ENCODE measurements at regions not wholly inside any gene's neighbourhood (a gene's known extent, or its start where the extent isn't known, plus 50 kb on each side); places are given as distances from the start of the nearest gene placed in this dataset.

DNA sequence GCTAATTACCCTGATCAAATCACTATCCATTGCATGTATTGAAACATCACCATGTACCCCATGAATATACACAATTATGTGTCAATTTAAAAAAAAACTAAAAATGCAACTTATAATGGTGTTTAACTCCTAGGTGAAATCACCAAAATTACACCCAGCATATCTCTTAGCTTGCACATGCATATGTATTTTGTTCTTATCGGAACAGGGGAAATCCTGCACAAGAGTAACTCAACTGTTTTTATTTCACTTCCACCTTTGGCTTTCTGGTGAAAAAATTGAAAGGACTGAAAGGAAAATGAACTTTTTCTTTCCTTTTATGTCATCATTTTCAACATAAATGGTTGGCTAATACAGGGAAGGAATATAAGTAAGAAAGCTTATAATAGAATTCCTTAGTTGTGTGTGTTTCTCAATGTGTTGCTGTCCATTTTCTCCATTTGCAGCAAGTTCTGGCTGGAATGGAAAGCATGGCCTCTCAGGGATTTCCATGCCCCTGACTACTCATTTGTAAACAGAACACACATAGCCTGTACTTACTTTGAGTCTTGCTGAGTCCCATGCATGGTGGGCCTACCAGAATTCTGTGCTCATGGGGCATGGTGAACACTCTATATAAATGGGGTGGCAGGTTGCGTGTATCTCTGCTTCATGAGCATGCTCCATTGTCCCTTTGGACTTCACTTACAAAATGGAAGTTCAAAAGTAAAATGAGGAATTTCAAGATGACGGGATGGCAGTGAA lies 462.0 kb downstream of the HS3ST3B1 start:
- H3K4me3 ChIP-seq = no peak overlapping the region
- DNase-seq (ENCODE audit: low spot score in 2 of 2) = no peak
- H3K36me3 ChIP-seq = no peaks in the 10 kb centered on the region
- intact Hi-C loops (cut with DNase I; ENCODE audit: low total_unique reads) = no loop called here
- H3K4me1 ChIP-seq = no peaks in the 10 kb centered on the region
- H3K9me3 ChIP-seq = no peaks in the 10 kb centered on the region
- H3K27ac ChIP-seq = no peak overlapping the region
- no peak for TF ChIP-seq POLR2AphosphoS5 (IDR thresholded peaks at IDR 0.05)
- no peak for TF ChIP-seq POLR2A (IDR thresholded peaks at IDR 0.05)
- TF ChIP-seq, protein P1, sequence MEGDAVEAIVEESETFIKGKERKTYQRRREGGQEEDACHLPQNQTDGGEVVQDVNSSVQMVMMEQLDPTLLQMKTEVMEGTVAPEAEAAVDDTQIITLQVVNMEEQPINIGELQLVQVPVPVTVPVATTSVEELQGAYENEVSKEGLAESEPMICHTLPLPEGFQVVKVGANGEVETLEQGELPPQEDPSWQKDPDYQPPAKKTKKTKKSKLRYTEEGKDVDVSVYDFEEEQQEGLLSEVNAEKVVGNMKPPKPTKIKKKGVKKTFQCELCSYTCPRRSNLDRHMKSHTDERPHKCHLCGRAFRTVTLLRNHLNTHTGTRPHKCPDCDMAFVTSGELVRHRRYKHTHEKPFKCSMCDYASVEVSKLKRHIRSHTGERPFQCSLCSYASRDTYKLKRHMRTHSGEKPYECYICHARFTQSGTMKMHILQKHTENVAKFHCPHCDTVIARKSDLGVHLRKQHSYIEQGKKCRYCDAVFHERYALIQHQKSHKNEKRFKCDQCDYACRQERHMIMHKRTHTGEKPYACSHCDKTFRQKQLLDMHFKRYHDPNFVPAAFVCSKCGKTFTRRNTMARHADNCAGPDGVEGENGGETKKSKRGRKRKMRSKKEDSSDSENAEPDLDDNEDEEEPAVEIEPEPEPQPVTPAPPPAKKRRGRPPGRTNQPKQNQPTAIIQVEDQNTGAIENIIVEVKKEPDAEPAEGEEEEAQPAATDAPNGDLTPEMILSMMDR (IDR thresholded peaks at IDR 0.05) = no peak
- H3K27me3 ChIP-seq = no peaks in the 10 kb centered on the region

DNA sequence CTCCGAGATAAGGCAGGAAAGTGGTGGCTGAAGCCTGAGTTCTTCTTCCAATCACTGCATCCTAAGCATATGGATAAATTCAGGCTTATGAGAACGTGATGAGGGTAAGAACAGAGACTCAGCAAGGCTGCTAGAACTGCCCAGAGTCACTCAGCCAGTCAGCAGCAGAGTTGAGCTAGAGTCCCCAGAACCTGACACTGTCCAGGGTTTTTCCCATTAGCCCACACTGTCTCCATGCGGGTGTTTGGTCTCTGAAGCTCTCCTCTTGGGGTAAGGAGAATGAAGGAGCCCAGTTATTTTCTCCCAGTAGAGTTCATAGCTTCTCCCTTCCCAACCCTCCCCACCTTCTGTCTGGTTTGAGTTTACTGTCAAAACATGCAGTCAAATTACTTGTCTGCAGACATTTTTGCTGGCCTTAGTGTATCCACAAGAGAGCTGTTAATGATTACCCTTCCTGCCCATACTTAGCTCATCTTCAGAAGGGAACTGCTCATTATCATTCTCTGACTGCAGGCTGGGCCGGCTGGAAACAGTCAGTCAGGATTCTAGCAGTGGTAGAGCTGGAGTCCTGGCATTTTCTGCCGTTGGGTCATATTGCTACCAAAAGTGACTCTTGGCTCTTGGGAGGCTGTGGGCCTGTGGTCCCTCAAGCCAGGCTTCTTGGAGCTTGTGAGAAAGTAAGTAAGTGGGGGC lies 460.0 kb downstream of the HS3ST3B1 start:
- no peak for TF ChIP-seq POLR2A (IDR thresholded peaks at IDR 0.05)
- TF ChIP-seq, protein P1 (IDR thresholded peaks at IDR 0.05) = no peak
- TF ChIP-seq POLR2AphosphoS5 (IDR thresholded peaks at IDR 0.05) = no peak
- Histone ChIP-seq H3K4me3 (no peak overlapping the region), H3K36me3 (no peaks in the 10 kb centered on the region), H3K9me3 (no peaks in the 10 kb centered on the region), H3K27ac (no peak overlapping the region), H3K27me3 (no peaks in the 10 kb centered on the region), H3K4me1 (no peaks in the 10 kb centered on the region)
- intact Hi-C loops (cut with DNase I; ENCODE audit: low total_unique reads) = no loop called here
- no peak for DNase-seq (ENCODE audit: low spot score in 2 of 2)

DNA sequence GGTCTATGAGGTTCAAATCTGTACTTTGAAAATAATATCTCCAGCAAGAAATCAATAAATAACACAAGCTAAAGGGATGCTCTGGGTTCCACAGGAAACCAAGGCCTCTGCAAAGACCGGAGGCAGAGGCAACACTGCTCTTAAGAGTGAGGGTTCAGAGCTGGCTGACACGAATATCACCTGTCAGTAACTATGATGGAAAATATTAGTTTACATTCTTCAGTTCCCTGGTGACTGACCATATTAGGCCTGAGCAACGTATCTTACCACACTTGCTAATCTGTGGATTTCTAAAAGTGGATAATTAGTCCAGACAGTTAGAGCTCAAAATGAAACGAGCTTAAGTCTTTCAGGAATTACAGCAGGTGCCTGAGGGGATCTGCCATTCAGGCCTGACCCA lies 459.3 kb downstream of the HS3ST3B1 start:
- H3K36me3 ChIP-seq = no peaks in the 10 kb centered on the region
- no peaks in the 10 kb centered on the region for H3K4me1 ChIP-seq
- no peak for DNase-seq (ENCODE audit: low spot score in 2 of 2)
- no peak overlapping the region for H3K27ac ChIP-seq
- no peaks in the 10 kb centered on the region for H3K27me3 ChIP-seq
- TF ChIP-seq POLR2A (IDR thresholded peaks at IDR 0.05) (no peak), POLR2AphosphoS5 (IDR thresholded peaks at IDR 0.05) (no peak)
- TF ChIP-seq, protein P1 (IDR thresholded peaks at IDR 0.05) = no peak
- H3K9me3 ChIP-seq = no peaks in the 10 kb centered on the region
- intact Hi-C loops (cut with DNase I; ENCODE audit: low total_unique reads) = no loop called here
- no peak overlapping the region for H3K4me3 ChIP-seq

DNA sequence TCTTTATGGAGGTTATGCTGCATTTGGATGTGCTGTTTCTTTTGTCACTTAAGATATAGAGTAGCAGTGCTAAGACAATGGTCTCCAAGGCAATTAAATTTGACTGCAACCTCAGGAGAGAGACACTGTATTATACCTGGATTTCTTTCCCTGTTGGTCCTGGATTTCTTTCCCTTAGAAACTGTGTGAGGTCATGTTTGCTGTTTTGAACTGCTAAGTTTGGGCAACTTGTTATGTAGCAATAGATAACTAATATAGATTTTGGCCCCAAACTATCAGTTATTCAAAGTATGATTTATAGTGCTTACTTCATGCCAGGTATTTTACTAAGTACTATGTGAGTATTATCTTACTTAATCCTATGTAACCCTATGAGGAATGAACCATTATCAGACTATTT lies 458.4 kb downstream of the HS3ST3B1 start:
- Histone ChIP-seq H3K9me3 (no peaks in the 10 kb centered on the region), H3K4me3 (no peak overlapping the region), H3K36me3 (no peaks in the 10 kb centered on the region), H3K4me1 (no peaks in the 10 kb centered on the region), H3K27ac (no peak overlapping the region), H3K27me3 (no peaks in the 10 kb centered on the region)
- no peak for DNase-seq (ENCODE audit: low spot score in 2 of 2)
- TF ChIP-seq, protein P1 (IDR thresholded peaks at IDR 0.05) = no peak
- TF ChIP-seq POLR2AphosphoS5 (IDR thresholded peaks at IDR 0.05) = no peak
- TF ChIP-seq POLR2A (IDR thresholded peaks at IDR 0.05) = no peak
- intact Hi-C loops (cut with DNase I; ENCODE audit: low total_unique reads) = no loop called here

DNA sequence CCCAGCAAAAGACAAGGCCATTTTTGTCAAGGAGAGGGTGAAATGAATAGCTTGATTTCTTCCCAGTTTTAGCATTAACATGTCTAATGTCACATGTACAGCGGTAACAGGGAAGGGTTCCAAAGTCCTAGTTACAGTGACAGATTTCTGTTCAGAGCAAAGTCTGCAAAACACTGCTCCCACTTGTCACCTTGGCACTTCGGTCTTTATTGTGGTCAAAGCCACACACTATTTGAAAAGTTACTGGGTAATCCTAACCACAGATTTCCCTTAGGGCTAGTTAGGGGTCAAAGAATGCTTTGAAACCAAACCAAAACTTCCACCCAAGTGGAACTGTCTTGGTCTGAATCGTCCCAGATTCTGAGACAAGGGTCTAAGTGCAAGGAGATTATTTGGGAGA lies 455.6 kb downstream of the HS3ST3B1 start:
- TF ChIP-seq POLR2A (IDR thresholded peaks at IDR 0.05) (no peak), POLR2AphosphoS5 (IDR thresholded peaks at IDR 0.05) (no peak)
- TF ChIP-seq, protein P1 (IDR thresholded peaks at IDR 0.05) = no peak
- no peaks in the 10 kb centered on the region for H3K27me3 ChIP-seq
- no peaks in the 10 kb centered on the region for H3K36me3 ChIP-seq
- H3K4me1 ChIP-seq = no peaks in the 10 kb centered on the region
- no peak overlapping the region for H3K27ac ChIP-seq
- H3K4me3 ChIP-seq = no peak overlapping the region
- no peak for DNase-seq (ENCODE audit: low spot score in 2 of 2)
- intact Hi-C loops (cut with DNase I; ENCODE audit: low total_unique reads) = no loop called here
- H3K9me3 ChIP-seq = no peaks in the 10 kb centered on the region

Measured in breast epithelium (tissue), 4 donors.